Ovary (tissue), 3 donors: ENCODE measurements at regions not wholly inside any gene's neighbourhood (a gene's known extent, or its start where the extent isn't known, plus 50 kb on each side); places are given as distances from the start of the nearest gene placed in this dataset.
"Not testable (repeated sequence)": the region's sequence is repeated elsewhere in the genome, so short reads cannot be mapped to it uniquely, and the experiment has no call there.

Source experiments
- CTCF ChIP-seq, 3 donors: fragments of 450-650 bp in 2 of 3; fragments of 200-600 bp in 1 of 3; IDR thresholded peaks; one replicate each; pipeline versions ENCODE4 v1.5.1 to v1.8.0; 2016 to 2022; ENCODE audit warnings: antibody characterized with exemption in 3 of 3, mild to moderate bottlenecking in 1 of 3
- EP300 ChIP-seq: sonication (generic); formaldehyde crosslinking; IDR thresholded peaks from one replicate; pipeline ENCODE4 v1.6.1; 2017; ENCODE audit warnings: antibody characterized with exemption
- POLR2A ChIP-seq: fragments of 450-650 bp; IDR thresholded peaks from one replicate; pipeline ENCODE4 v1.6.1; 2017; ENCODE audit warnings: antibody characterized with exemption, mild to moderate bottlenecking, moderate library complexity
- donor health status: DM: no; HTN: no; CAD: no.

- TF ChIP-seq CTCF (IDR thresholded peaks at IDR 0.05); POLR2A; EP300: not testable (repeated sequence)
Measured at GRCh38 chr6:81514195-81514594, 238.3 kb downstream of the TENT5A start.
